Lower leg skin (tissue), 4 donors: ENCODE measurements at regions not wholly inside any gene's neighbourhood (a gene's known extent, or its start where the extent isn't known, plus 50 kb on each side); places are given as distances from the start of the nearest gene placed in this dataset.

Experiments
- DNase-seq, 2 donors: peaks; one replicate each; pipeline ENCODE4 v3.0.0-alpha.2; 2019; ENCODE audit warnings: low spot score in 2 of 2
- H3K4me3 ChIP-seq: fragments of 200-600 bp; sonication (generic); 2 replicates; pipeline ENCODE4 v1.5.1; 2017; ENCODE audit warnings: mild to moderate bottlenecking, low read depth; ENCODE audit not compliant: poor library complexity, severe bottlenecking
- CTCF ChIP-seq, 3 donors: fragments of 450-650 bp; IDR thresholded peaks; one replicate each; pipeline ENCODE4 v1.5.1; 2016; ENCODE audit warnings: antibody characterized with exemption in 3 of 3, mild to moderate bottlenecking in 3 of 3, moderate library complexity in 2 of 3
- POLR2A ChIP-seq, 2 donors: fragments of 450-650 bp; IDR thresholded peaks; one replicate each; pipeline ENCODE4 v1.6.1; 2016 to 2017; ENCODE audit warnings: antibody characterized with exemption in 2 of 2, mild to moderate bottlenecking in 1 of 2, moderate library complexity in 1 of 2
- whole genome bisulfite sequencing, 2 donors: methylation state at CpG; one replicate each; pipeline ENCODE4 v1.1.5; 2018; 5-methylcytosine and 5-hydroxymethylcytosine counted together
- intact Hi-C: fragments of 100-400 bp; cut with DNase I; formaldehyde crosslinking; loops from one replicate; pipeline ENCODE4 v1.15.0; 2023; ENCODE audit warnings: low total_unique reads

GRCh38 chr9:20227166-20227874 is 395.0 kb downstream of the MLLT3 start:
- no peak for DNase-seq
- 36 to 47% methylated on average over 2 of the region's 2 CpGs for WGBS, 2 donors
- TF ChIP-seq CTCF (IDR thresholded peaks at IDR 0.05) (no peak), POLR2A (IDR thresholded peaks at IDR 0.05) (no peak)
- intact Hi-C loops = no loop called here
- no peak overlapping the region for H3K4me3 ChIP-seq

- 68 to 77% methylated on average over 5 of the region's 5 CpGs for WGBS, 2 donors
- TF ChIP-seq POLR2A (IDR thresholded peaks at IDR 0.05) (no peak), CTCF (IDR thresholded peaks at IDR 0.05) (no peak)
- no peak for DNase-seq
- intact Hi-C loops = no loop called here
- no peak overlapping the region for H3K4me3 ChIP-seq
Observed at GRCh38 chr9:20226345-20226744, 396.0 kb downstream of the MLLT3 start.

GRCh38 chr9:20225826-20226225 is 396.5 kb downstream of the MLLT3 start:
- WGBS, 2 donors = 44 to 52% methylated on average over 1 of the region's 1 CpG
- TF ChIP-seq CTCF (IDR thresholded peaks at IDR 0.05) (no peak), POLR2A (IDR thresholded peaks at IDR 0.05) (no peak)
- intact Hi-C loops = no loop called here
- H3K4me3 ChIP-seq = no peak overlapping the region
- no peak for DNase-seq

- 14 to 18% methylated on average over 1 of the region's 1 CpG for WGBS, 2 donors
- no peak overlapping the region for H3K4me3 ChIP-seq
- intact Hi-C loops = no loop called here
Observed at GRCh38 chr9:20224756-20225155, 397.5 kb downstream of the MLLT3 start.

GRCh38 chr9:20220286-20220685 is 402.0 kb downstream of the MLLT3 start:
- H3K4me3 ChIP-seq = no peak overlapping the region
- 87 to 88% methylated on average over 3 of the region's 3 CpGs for WGBS, 2 donors
- intact Hi-C loops = no loop called here
- TF ChIP-seq CTCF (IDR thresholded peaks at IDR 0.05) (no peak), POLR2A (IDR thresholded peaks at IDR 0.05) (no peak)
- DNase-seq = no peak

More at GRCh38 chr9:20224756-20225155, 397.5 kb downstream of the MLLT3 start:
- TF ChIP-seq POLR2A (IDR thresholded peaks at IDR 0.05) (no peak), CTCF (IDR thresholded peaks at IDR 0.05) (no peak)
- DNase-seq = no peak

GRCh38 chr9:20219437-20219836 is 402.9 kb downstream of the MLLT3 start:
- no peak overlapping the region for H3K4me3 ChIP-seq
- no peak for TF ChIP-seq POLR2A (IDR thresholded peaks at IDR 0.05)
- TF ChIP-seq CTCF (IDR thresholded peaks at IDR 0.05) = no peak
- no peak for DNase-seq
- 59 to 61% methylated on average over 5 of the region's 5 CpGs for WGBS, 2 donors
- intact Hi-C loops = no loop called here
